NT2/D1 (cell line): ENCODE measurements at regions not wholly inside any gene's neighbourhood (a gene's known extent, or its start where the extent isn't known, plus 50 kb on each side); places are given as distances from the start of the nearest gene placed in this dataset.

Source experiments
- SUZ12 ChIP-seq: IDR thresholded peaks from 2 replicates; pipeline ENCODE4 v1.6.1; 2011; ENCODE audit not compliant: insufficient read length, insufficient read depth; ENCODE audit errors: extremely low read depth
- YY1 ChIP-seq: IDR thresholded peaks from 2 replicates; pipeline ENCODE4 v1.6.1; 2011; ENCODE audit not compliant: insufficient read length, insufficient read depth
- ZNF274 ChIP-seq: IDR thresholded peaks from 2 replicates; pipeline ENCODE4 v1.6.1; 2011; ENCODE audit warnings: mild to moderate bottlenecking, low read depth, low read length

DNA sequence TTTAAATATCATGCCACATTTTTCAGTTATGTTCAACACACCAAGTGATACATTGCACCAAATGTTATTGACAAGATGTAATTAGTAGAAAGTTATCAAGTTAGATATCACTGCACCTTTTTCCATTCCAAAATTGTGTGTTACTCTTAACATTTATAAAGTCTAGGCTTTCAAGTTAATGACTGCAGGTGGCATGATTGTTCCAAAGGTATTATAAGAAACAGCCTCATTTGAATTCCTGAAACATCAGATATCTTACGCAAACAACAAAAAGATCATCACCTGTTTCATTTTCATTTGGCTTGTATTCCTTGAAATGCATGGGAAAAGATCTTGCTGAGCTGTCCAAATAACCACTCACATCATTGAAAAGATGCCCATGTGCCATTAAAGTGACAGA lies 1528.2 kb upstream of the ZEB2 start:
- TF ChIP-seq YY1 (no peak), ZNF274 (no peak), SUZ12 (no peak)
